NCI-H146 (cell line): ENCODE measurements at regions not wholly inside any gene's neighbourhood (a gene's known extent, or its start where the extent isn't known, plus 50 kb on each side); places are given as distances from the start of the nearest gene placed in this dataset.

Experiments
- DNase-seq: peaks from one replicate; lab custom pipeline; 2025; lab: John Stamatoyannopoulos, UW

DNA sequence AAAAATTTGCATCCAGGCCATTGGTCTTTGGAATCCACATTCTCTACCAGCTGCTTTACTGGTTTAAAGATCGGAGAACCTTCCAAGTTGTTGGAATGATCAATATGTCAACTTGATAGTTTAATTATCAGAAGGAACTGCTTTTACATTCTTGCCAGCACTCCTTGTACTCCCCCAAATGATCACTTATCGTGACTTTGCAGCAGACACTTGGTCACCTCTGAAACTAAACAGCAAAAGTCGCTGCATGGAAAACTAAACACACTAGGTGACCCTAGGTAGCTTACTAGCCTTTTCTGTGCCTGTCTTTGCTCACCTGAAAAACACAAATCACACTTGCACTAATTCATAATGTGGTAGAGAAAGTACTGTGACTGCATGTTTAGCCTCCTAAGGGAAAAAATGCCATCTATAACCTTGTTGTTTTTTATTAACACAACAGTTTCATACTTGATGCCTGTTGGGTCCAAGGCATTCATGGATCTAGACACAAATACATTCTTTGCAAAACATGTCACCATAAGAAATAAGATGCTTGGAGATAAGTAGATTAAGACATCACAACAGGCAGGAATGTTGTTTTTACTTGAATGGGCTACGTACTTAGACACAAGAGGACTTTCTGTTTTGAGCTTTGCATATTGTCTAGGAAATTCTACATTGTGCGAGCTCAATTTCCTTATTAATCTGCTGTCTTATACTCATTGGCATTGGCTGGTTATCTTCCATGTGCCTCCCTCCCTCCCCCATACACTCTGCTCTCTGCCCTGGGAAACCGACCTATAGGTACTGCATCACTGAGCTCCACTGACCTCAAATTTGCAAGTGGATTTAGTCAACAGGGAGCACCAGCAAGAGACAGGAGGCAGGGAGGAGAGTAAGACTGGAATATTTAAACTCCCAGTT is 219.1 kb upstream of the STK17B start:
- no peak for DNase-seq

- DNase-seq = no peak
These were observed 219.7 kb upstream of the STK17B start for GRCh38 chr2:196391149-196391479.

GRCh38 chr2:196399096-196399495 is 227.7 kb upstream of the STK17B start:
- no peak for DNase-seq

DNA sequence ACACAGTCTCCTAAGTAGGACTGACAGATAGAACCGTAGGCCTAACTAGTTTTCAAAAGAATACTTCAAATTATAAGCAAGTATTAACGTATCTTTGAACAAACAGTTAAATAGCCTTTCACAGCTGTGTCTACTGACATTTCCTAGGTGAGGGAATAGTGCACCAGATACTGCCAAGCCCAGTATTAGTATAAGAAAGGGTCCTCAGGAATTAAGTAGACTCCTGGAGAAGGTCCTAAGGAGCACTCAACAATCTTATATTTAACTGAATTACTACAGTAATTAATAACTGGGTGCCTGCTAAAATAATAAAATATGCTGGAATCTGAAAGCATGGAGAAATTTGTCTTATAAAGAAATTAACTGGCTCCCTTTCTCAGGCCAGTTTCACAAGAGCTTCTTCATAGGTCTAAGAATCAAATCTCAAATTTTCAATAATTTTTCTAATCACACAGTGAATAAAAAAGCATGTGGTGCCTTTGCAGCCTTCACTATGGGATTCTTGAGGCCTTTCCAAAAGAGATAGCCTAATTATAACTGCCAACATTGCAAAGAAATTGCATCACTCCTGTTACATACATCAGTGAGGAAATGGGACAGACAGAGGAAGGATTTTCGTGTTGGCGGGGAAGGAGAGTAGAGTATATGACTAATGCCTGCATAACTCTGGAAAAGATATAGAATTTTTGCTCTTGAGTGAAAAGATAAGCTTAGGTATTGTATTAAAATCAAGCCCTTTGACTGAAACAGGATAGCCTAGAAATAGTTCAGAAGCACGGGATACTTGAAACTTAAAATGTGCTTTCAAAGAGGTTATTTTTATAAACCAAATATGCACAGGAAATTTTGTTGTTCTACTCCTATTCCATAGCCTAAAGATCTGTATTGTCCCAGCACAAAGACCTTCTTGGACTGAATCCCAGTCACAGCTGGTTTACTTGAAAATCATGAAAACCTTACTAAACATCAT is 228.6 kb upstream of the STK17B start:
- no peak for DNase-seq

GRCh38 chr2:196403471-196403870 is 232.1 kb upstream of the STK17B start:
- no peak for DNase-seq

DNA sequence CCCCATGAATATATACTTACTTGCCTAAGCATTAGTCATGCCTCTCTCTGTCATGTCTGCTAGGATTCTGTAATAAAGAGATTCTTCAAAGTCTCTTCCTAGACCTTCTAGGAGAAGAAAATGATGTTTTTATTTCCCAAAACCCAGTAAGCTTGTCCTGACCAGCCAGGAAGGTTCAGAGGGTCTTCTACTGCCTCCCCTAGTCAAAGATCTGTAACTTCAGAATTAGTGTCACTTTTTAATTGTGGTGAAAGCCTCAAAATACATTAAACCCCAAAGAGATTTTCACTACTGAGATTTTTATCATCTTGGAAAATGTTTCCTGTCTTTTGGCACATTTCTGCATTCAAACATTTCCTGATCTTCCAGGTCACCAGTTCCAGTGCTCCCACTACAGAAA is 232.9 kb upstream of the STK17B start:
- DNase-seq = no peak

DNA sequence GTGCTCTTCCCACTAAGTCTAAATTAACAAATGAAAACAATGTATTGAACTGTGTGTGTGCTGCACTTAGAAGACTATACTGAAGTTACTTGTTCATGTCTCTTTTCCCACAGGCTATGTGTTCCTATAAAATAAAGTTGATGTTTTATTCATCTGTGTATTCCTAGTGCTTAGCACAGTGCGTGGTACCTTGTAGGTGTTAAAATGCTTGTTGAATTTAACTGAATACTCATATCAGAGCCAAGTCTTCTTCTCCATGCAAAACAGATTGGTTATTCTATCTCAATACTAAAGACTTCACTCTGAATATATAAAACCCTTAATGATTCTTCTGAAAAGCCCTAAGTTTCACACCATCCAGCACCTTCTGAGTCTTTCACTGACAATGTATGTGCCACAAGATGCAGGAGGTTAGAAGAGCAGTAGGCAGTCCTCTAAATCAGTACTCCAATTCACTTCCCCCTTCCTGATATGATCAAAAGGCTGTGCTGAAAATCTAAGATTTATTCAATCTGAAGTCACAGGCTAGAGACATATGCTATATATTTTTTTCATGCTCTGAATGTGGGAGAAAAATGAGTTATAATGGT is 231.7 kb upstream of the CCDC150 start:
- no peak for DNase-seq

DNA sequence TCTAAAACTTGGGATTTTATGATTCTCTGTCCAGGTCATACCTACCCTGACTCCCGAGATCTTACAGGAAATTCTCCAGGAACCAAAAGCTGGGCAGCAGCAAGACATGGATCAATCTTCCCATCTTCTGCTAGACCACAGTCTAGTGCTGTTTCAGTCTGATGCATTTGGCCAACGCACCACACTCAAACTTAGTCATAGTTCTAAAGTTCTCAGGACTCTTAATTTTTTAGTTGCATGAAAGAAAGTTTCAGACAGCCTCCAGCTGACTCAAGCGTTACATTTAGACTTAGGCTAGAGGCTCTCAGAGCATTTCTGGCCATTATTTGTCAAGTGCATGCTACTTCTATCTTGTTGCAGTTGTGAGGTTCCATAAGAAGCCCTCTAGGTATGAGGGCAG is 230.1 kb upstream of the CCDC150 start:
- no peak for DNase-seq

DNA sequence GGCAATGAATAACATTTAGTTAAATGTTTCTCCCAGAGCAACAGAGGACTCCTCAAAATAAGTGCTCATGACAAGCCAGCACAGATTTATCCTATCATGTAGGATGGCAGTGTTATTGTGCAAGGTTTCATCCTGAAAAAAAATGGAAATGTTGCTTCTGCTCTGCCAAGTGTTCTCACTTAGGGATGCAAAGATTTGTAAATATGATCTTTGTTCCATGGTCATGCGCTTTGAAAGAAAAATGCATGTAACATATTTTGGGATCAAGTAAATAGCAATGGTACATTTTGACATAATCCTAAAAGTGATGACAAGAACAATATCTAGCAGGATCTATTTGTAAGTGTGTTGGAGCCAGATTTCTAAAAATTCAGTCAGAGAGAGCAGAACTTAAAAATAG is 229.5 kb upstream of the CCDC150 start:
- no peak for DNase-seq

- no peak for DNase-seq
These were observed 225.7 kb upstream of the CCDC150 start for GRCh38 chr2:196413821-196414274.

DNA sequence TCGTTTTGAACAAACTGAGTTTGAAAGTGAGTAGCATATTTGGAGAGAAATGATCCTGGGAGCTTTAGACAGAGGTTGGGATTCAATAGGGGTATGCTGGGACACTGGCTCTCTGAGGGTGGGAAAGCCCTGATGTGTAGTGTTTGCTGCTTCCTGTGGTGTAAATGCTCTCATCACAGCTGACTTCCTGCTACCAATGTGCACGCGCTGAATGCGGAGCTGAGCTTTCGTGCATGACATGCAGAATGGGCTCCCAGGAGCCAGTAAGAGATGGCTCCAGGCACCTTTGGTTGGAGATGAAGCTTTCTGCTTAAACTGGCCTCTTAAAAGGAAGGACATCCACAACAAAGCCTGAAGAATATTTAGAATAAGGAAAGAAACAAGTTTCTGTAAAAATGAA is 224.1 kb upstream of the CCDC150 start:
- no peak for DNase-seq

DNA sequence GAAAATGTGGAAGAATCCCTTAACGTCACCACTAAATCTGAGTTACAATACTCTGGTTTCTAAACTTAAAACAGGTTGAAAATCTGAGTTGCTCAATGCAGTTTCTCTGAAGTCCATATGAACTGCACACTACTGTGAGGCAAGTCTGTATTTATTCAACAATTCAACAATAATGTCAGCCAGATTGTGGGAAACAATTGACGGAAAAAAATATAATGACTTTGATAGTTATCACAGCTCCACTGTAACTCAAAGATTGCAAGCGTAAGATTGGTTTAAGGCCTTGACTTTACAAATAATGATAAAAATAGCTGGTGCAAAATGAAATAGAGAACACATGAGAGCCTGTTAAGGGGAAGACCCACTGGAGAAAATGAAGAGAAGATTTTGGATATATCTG is 219.4 kb upstream of the CCDC150 start:
- DNase-seq = no peak

DNA sequence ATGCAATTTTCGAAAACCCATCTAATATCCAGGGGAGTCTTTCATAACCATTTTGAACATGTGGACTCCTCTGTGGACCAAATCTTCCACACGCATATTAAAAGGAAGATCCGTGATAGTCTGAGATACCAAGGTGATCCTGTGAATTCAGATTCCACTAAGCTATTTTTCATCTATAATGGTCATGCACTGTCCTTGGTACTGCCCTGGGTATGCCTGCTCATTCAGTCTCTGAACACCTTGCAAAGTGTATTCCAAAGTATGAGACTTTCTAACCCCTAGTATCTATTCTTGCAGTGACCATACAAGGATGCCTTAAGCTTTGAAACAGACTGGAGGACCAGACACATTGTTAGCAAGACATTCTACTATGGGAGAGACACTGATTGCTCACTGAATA is 217.6 kb upstream of the CCDC150 start:
- DNase-seq = no peak

- no peak for DNase-seq
These were observed 217.2 kb upstream of the CCDC150 start for GRCh38 chr2:196422361-196422760.

DNA sequence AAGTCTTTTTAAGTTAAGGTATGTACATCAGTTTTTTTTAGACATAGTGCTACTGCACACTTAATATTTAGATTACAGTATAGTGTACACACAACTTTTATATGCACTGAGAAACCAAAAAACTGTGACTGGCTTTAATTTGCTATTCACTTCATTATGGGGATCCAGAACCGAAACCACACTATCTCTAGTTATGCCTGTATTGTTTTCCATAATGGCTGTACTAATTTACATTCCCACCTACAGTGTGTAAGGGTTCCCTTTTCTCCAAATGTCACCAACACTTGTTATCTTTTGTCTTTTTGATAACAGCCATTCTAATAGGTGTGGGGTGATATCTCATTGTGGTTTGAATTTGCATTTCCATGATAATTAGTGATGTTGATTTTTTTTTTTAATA is 213.4 kb upstream of the CCDC150 start:
- no peak for DNase-seq

DNA sequence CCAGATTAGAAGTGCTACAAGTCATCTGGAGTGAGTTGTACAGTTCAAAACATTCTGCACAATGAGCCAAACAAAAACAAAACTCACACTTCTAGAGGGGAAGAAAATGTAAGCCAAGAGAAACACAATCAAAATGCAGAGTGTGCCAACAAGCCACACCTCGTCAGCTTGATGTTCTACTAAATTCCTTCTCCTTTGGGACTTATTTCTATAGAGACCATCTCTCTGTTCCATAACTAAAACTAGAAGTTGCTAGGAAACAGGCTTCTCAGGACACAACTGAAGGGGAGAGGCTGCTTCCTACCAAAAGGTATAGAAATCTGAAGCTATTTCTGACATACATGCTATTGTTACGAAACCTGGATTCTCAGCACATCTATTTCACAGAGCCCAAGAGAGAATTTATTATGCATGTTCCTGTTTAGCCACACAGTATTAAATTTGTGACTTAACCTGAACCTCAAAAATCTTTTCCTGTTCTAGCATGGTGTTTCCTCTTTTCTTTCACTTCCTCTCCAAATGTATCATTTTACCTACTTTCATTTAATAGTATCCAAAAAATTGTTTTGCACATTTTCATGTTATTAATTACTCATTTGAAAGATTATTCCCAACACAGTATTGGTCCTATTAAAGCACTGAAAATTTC is 211.4 kb upstream of the CCDC150 start:
- no peak for DNase-seq

- DNase-seq = no peak
These were observed 208.4 kb upstream of the CCDC150 start for GRCh38 chr2:196431076-196431475.

DNA sequence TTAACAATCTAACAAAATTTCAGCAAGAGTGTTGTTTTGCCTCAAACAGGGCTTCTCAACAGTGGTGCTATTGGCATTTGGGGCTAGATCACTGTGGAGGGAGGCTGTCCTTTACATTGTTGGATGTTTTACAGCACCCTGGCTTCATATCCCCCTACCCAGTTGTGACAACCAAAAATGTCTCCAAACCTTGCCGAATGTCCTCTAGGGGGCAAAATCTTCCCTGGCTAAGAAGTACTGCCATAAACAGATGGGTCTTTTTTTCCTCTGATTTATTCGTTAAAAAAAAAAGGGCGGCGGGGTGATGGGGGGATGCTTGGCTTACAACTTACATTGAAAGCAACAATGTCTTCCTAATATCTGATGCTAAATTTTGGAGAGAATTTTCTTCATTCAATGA is 207.6 kb upstream of the CCDC150 start:
- peak; percentile 3 for DNase-seq

- no peak for DNase-seq
These were observed 206.4 kb upstream of the CCDC150 start for GRCh38 chr2:196433116-196433515.

GRCh38 chr2:196434217-196434616 is 205.3 kb upstream of the CCDC150 start:
- no peak for DNase-seq

DNA sequence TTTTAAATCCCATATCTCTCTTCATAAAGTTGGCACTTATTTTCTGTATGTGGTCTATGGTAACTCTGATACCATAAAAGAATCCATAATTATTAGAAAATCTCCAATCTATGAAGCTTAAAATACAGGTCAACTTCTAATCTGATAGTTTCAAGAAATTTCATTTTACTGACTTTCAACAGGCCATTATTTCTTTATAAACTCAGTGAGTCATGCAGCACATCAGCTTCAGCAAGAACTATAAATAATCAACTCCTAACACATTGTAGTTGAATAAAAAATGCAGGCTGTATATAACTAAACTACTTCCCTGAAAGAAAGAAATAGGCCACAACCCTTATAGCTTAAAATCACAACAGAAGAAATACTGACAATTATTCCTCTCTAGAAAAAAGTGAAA is 204.3 kb upstream of the CCDC150 start:
- no peak for DNase-seq

GRCh38 chr2:196437626-196438025 is 201.9 kb upstream of the CCDC150 start:
- no peak for DNase-seq
